ENCODE measurements at regions not wholly inside any gene's neighbourhood (a gene's known extent, or its start where the extent isn't known, plus 50 kb on each side); places are given as distances from the start of the nearest gene placed in this dataset.
"Not testable (repeated sequence)": the region's sequence is repeated elsewhere in the genome, so short reads cannot be mapped to it uniquely, and the experiment has no call there.

- H3K36me3 Mint-ChIP-seq, result no peaks in the 10 kb centered on the region
- H3K9me3 Mint-ChIP-seq, result peaks cover 0 to 4% of the 10 kb centered on the region in 2 donors
- intact Hi-C loops (cut with micrococcal nuclease), result no loop called here
- H3K4me1 Mint-ChIP-seq, result no peaks in the 10 kb centered on the region
- H3K4me3 ChIP-seq (ENCODE audit: low read length), result no peak overlapping the region
- peaks cover 2% of the 10 kb centered on the region for H3K27me3 ChIP-seq (ENCODE audit: control insufficient read depth, insufficient read depth, low read length)
- no peak for ATAC-seq
- H3K27ac ChIP-seq (ENCODE audit: low read length), result no peak overlapping the region
- H3K4me1 ChIP-seq (ENCODE audit: control insufficient read depth, insufficient read depth, low read length), result no peaks in the 10 kb centered on the region
- no peaks in the 10 kb centered on the region for H3K9me3 ChIP-seq (ENCODE audit: control insufficient read depth, insufficient read depth, low read length)
- 75% methylated on average over 34 of the region's 34 CpGs for WGBS (ENCODE audit: insufficient coverage)
- DNase-seq, result no peak
- H3K36me3 ChIP-seq (ENCODE audit: control insufficient read depth, insufficient read depth, low read length), result no peaks in the 10 kb centered on the region
- H3K27ac Mint-ChIP-seq, result no peak overlapping the region
- peaks cover 0 to 11% of the 10 kb centered on the region in 2 donors for H3K27me3 Mint-ChIP-seq (ENCODE audit: low read depth in 2 of 2)
- TF ChIP-seq, protein P1, sequence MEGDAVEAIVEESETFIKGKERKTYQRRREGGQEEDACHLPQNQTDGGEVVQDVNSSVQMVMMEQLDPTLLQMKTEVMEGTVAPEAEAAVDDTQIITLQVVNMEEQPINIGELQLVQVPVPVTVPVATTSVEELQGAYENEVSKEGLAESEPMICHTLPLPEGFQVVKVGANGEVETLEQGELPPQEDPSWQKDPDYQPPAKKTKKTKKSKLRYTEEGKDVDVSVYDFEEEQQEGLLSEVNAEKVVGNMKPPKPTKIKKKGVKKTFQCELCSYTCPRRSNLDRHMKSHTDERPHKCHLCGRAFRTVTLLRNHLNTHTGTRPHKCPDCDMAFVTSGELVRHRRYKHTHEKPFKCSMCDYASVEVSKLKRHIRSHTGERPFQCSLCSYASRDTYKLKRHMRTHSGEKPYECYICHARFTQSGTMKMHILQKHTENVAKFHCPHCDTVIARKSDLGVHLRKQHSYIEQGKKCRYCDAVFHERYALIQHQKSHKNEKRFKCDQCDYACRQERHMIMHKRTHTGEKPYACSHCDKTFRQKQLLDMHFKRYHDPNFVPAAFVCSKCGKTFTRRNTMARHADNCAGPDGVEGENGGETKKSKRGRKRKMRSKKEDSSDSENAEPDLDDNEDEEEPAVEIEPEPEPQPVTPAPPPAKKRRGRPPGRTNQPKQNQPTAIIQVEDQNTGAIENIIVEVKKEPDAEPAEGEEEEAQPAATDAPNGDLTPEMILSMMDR (IDR thresholded peaks at IDR 0.05), result no peak
- no peak overlapping the region for H3K4me3 Mint-ChIP-seq
Measured at GRCh38 chr7:409339-410281, 110.0 kb downstream of the PDGFA start.

GRCh38 chr7:410395-410910, 109.2 kb downstream of the PDGFA start:
- intact Hi-C loops (cut with micrococcal nuclease), result no loop called here
- DNase-seq, result no peak
- no peaks in the 10 kb centered on the region for H3K4me1 ChIP-seq (ENCODE audit: control insufficient read depth, insufficient read depth, low read length)
- H3K9me3 ChIP-seq (ENCODE audit: control insufficient read depth, insufficient read depth, low read length), result no peaks in the 10 kb centered on the region
- Mint-ChIP-seq H3K4me1 (no peaks in the 10 kb centered on the region), H3K36me3 (no peaks in the 10 kb centered on the region), H3K4me3 (no peak overlapping the region), H3K27me3 (ENCODE audit: low read depth in 2 of 2) (peaks cover 0 to 11% of the 10 kb centered on the region in 2 donors), H3K27ac (no peak overlapping the region), H3K9me3 (peaks cover 0 to 4% of the 10 kb centered on the region in 2 donors)
- no peaks in the 10 kb centered on the region for H3K27me3 ChIP-seq (ENCODE audit: control insufficient read depth, insufficient read depth, low read length)
- no peak for ATAC-seq
- TF ChIP-seq, protein P1 (IDR thresholded peaks at IDR 0.05), result no peak
- no peak overlapping the region for H3K27ac ChIP-seq (ENCODE audit: low read length)
- WGBS (ENCODE audit: insufficient coverage), result 95% methylated on average over 20 of the region's 20 CpGs
- no peaks in the 10 kb centered on the region for H3K36me3 ChIP-seq (ENCODE audit: control insufficient read depth, insufficient read depth, low read length)
- H3K4me3 ChIP-seq (ENCODE audit: low read length), result no peak overlapping the region

- DNase-seq; H3K27ac ChIP-seq (ENCODE audit: low read length); H3K4me3 Mint-ChIP-seq; intact Hi-C loops (cut with micrococcal nuclease); ATAC-seq; H3K27me3 Mint-ChIP-seq (ENCODE audit: low read depth in 2 of 2); H3K36me3 Mint-ChIP-seq; H3K4me3 ChIP-seq (ENCODE audit: low read length); H3K27ac Mint-ChIP-seq; H3K4me1 ChIP-seq (ENCODE audit: control insufficient read depth, insufficient read depth, low read length); H3K9me3 Mint-ChIP-seq; H3K4me1 Mint-ChIP-seq; H3K27me3 ChIP-seq (ENCODE audit: control insufficient read depth, insufficient read depth, low read length); H3K36me3 ChIP-seq (ENCODE audit: control insufficient read depth, insufficient read depth, low read length); H3K9me3 ChIP-seq (ENCODE audit: control insufficient read depth, insufficient read depth, low read length): not testable (repeated sequence)
- WGBS (ENCODE audit: insufficient coverage), result 97% methylated on average over 23 of the region's 24 CpGs
Measured at GRCh38 chr7:411116-411515, 108.5 kb downstream of the PDGFA start.

- no peaks in the 10 kb centered on the region for H3K36me3 Mint-ChIP-seq
- H3K4me1 Mint-ChIP-seq, result no peaks in the 10 kb centered on the region
- H3K9me3 ChIP-seq (ENCODE audit: control insufficient read depth, insufficient read depth, low read length), result no peaks in the 10 kb centered on the region
- intact Hi-C loops (cut with micrococcal nuclease), result no loop called here
- DNase-seq (no peak), ATAC-seq (no peak)
- H3K4me3 Mint-ChIP-seq, result no peak overlapping the region
- peaks cover 0 to 1% of the 10 kb centered on the region in 2 donors for H3K27me3 Mint-ChIP-seq (ENCODE audit: low read depth in 2 of 2)
- 70% methylated on average over 29 of the region's 29 CpGs for WGBS (ENCODE audit: insufficient coverage)
- no peak overlapping the region for H3K27ac Mint-ChIP-seq
- H3K36me3 ChIP-seq (ENCODE audit: control insufficient read depth, insufficient read depth, low read length), result no peaks in the 10 kb centered on the region
- TF ChIP-seq, protein P1 (IDR thresholded peaks at IDR 0.05), result no peak
- no peak overlapping the region for H3K4me3 ChIP-seq (ENCODE audit: low read length)
- no peaks in the 10 kb centered on the region for H3K4me1 ChIP-seq (ENCODE audit: control insufficient read depth, insufficient read depth, low read length)
- no peak overlapping the region for H3K27ac ChIP-seq (ENCODE audit: low read length)
- H3K27me3 ChIP-seq (ENCODE audit: control insufficient read depth, insufficient read depth, low read length), result no peaks in the 10 kb centered on the region
- H3K9me3 Mint-ChIP-seq, result peaks cover 0 to 4% of the 10 kb centered on the region in 2 donors
Measured at GRCh38 chr7:411677-412312, 107.9 kb downstream of the PDGFA start.

Measured in natural killer cell (primary cell).